ENCODE measurements at regions not wholly inside any gene's neighbourhood (a gene's known extent, or its start where the extent isn't known, plus 50 kb on each side); places are given as distances from the start of the nearest gene placed in this dataset.

DNA sequence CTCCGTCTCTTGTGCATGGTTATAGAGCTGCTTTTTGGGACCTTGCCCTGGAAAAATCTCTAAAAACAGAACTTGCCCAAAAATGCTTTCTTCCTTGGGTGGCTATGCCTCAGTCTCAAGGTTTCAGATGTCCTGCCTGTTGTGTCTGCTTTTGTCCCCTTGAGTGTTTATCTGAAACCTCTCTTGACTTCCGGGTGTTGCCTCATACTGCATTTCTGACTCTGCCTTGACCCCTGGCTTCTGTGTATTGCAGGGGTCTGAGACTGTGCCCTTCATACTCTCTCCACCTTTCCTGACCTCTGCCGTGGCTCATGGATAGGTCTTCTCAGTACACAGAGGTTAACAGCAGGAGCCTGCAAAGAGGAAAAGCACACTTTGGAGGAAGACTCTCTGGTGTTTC, 124.8 kb upstream of the NTF3 start:
- Mint-ChIP-seq H3K4me1 (no peaks in the 10 kb centered on the region), H3K9me3 (no peaks in the 10 kb centered on the region; the same call in 2 of the 3 replicates), H3K27me3 (ENCODE audit: insufficient read depth, low read depth, poor library complexity) (no peaks in the 10 kb centered on the region), H3K4me3 (no peak overlapping the region), H3K27ac (no peak overlapping the region), H3K36me3 (ENCODE audit: low read depth) (no peaks in the 10 kb centered on the region)
- Histone ChIP-seq H3K4me3 (no peak overlapping the region), H3K36me3 (ENCODE audit: insufficient read depth) (no peaks in the 10 kb centered on the region), H3F3A (replicated peaks; ENCODE audit: low read depth) (no peaks in the 10 kb centered on the region), H3K4me1 (ENCODE audit: insufficient read depth) (no peaks in the 10 kb centered on the region), H3K4me2 (no peak overlapping the region), H4K20me1 (replicated peaks; ENCODE audit: insufficient read depth) (peaks cover 2% of the 10 kb centered on the region; the same call in 1 of the 2 replicates), H3K27ac (ENCODE audit: low read depth) (no peak overlapping the region), H3K9me2 (ENCODE audit: insufficient read depth) (peaks cover 16% of the 10 kb centered on the region), H3K79me2 (replicated peaks; ENCODE audit: insufficient read depth) (no peaks in the 10 kb centered on the region), H3K27me3 (ENCODE audit: insufficient read depth) (no peaks in the 10 kb centered on the region; the same call in 1 of the 2 replicates), H2AFZ (no peak overlapping the region)
- DNase-seq (ENCODE audit: low spot score) (no peak), ATAC-seq (no peak)
- TF ChIP-seq NANOG (IDR thresholded peaks at IDR 0.05; ENCODE audit: borderline replicate concordance) (no peak), ZNF462 (CRISPR knock-in tag; IDR thresholded peaks at IDR 0.05) (no peak), ZNF331 (CRISPR knock-in tag; IDR thresholded peaks at IDR 0.05; ENCODE audit: low read depth) (no peak), POLR2AphosphoS5 (IDR thresholded peaks at IDR 0.05; ENCODE audit: low read depth) (no peak), EZH2phosphoT487 (IDR thresholded peaks at IDR 0.05; ENCODE audit: unreplicated experiment) (no peak), CREB1 (CRISPR knock-in tag; IDR thresholded peaks at IDR 0.05; ENCODE audit: low read depth) (no peak), EZH2 (IDR thresholded peaks at IDR 0.05; ENCODE audit: low read depth, unreplicated experiment) (no peak), JUNB (IDR thresholded peaks at IDR 0.05; ENCODE audit: unreplicated experiment) (no peak)
- TF ChIP-seq, protein P1, sequence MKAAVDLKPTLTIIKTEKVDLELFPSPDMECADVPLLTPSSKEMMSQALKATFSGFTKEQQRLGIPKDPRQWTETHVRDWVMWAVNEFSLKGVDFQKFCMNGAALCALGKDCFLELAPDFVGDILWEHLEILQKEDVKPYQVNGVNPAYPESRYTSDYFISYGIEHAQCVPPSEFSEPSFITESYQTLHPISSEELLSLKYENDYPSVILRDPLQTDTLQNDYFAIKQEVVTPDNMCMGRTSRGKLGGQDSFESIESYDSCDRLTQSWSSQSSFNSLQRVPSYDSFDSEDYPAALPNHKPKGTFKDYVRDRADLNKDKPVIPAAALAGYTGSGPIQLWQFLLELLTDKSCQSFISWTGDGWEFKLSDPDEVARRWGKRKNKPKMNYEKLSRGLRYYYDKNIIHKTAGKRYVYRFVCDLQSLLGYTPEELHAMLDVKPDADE (IDR thresholded peaks at IDR 0.05) = no peak
